HUES6 (cell line): ENCODE measurements at regions not wholly inside any gene's neighbourhood (a gene's known extent, or its start where the extent isn't known, plus 50 kb on each side); places are given as distances from the start of the nearest gene placed in this dataset.

Experiments used
- H3K27ac ChIP-seq: 2 replicates; pipeline ENCODE4 v1.7.0; 2013; ENCODE audit warnings: low read depth, mild to moderate bottlenecking, low read length, inconsistent platforms
- H3K27me3 ChIP-seq: 2 replicates; pipeline ENCODE4 v1.6.1; 2013; ENCODE audit warnings: low read length; ENCODE audit not compliant: control insufficient read depth, insufficient read depth
- H3K36me3 ChIP-seq: 2 replicates; pipeline ENCODE4 v1.6.1; 2013; ENCODE audit warnings: low read length; ENCODE audit not compliant: control insufficient read depth, insufficient read depth
- H3K4me1 ChIP-seq: 2 replicates; pipeline ENCODE4 v1.6.1; 2013; ENCODE audit warnings: low read length; ENCODE audit not compliant: control insufficient read depth, insufficient read depth
- H3K4me3 ChIP-seq: 2 replicates; pipeline ENCODE4 v1.5.1; 2013; ENCODE audit warnings: low read depth, low read length
- H3K9ac ChIP-seq: one replicate; pipeline ENCODE4 v1.6.1; 2013; ENCODE audit warnings: mild to moderate bottlenecking, low read length
- H3K9me3 ChIP-seq: 2 replicates; pipeline ENCODE4 v1.6.1; 2013; ENCODE audit warnings: low read depth, low read length; ENCODE audit not compliant: control insufficient read depth, insufficient read depth

DNA sequence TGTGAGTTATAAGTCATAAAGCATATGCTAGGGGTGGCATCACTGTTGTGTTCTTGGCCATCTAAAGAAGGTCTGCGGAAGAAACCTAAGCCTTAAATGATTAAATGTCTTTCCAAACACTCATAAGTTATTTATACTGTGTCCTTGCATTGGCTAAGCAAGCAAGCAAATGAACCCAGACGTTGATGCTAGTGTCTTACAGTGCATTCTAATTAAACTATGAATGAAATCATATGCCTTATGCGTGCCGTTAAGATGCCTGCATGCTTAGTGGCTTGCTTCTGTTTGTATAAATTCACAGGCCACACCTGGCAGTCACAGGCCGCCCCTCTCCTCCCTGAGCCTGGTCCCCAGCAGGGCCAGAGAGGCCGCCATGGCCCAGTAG lies 49.9 kb downstream of the RIN2 start:
- no peaks in the 10 kb centered on the region for H3K27me3 ChIP-seq
- H3K9ac ChIP-seq = no peak overlapping the region
- no peaks in the 10 kb centered on the region for H3K36me3 ChIP-seq
- no peak overlapping the region for H3K27ac ChIP-seq
- no peaks in the 10 kb centered on the region for H3K9me3 ChIP-seq
- no peak overlapping the region for H3K4me3 ChIP-seq
- H3K4me1 ChIP-seq = no peaks in the 10 kb centered on the region

DNA sequence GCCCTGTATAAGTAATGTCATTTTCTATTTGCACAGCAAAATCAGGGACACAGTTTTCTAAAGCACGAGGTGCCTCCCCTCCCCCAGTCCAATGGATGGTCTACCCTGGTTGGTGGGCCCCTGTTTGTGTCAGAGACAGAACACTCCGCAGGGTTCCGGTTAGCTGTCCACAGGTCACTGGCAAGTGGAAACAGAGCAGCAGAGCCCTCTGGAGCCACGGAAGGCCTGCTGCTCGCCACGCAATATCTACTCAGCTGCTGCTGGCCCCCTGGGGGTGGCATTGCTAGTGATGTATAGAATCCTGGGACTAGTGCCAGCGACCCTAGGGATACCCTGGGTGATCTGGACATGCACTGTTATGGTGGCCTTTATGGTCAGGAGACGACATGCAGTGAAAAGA lies 50.4 kb downstream of the RIN2 start:
- Histone ChIP-seq H3K36me3 (no peaks in the 10 kb centered on the region), H3K9me3 (no peaks in the 10 kb centered on the region), H3K4me1 (no peaks in the 10 kb centered on the region), H3K9ac (no peak overlapping the region), H3K27ac (no peak overlapping the region), H3K27me3 (no peaks in the 10 kb centered on the region), H3K4me3 (no peak overlapping the region)

DNA sequence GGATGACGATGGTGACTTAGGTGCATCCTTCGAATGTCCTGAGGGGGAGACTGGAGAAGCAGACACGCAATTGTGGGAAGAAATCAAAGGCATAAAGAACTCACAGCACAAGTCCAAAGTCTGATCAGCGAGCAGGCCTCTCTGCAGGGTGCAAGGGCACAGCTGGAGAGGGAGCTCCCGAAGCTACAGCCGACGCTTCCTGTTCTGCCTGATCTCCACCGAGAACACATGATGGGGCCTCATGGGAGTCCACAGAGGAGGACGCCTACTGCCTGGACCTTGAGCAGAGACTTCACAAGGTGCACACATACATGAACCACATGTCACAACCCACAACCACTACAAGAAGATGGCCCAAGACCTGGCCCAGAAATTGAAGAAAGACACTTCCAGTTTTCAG lies 51.4 kb downstream of the RIN2 start:
- no peak overlapping the region for H3K4me3 ChIP-seq
- H3K27ac ChIP-seq = no peak overlapping the region
- no peaks in the 10 kb centered on the region for H3K27me3 ChIP-seq
- no peaks in the 10 kb centered on the region for H3K36me3 ChIP-seq
- no peaks in the 10 kb centered on the region for H3K4me1 ChIP-seq
- H3K9ac ChIP-seq = no peak overlapping the region
- no peaks in the 10 kb centered on the region for H3K9me3 ChIP-seq

DNA sequence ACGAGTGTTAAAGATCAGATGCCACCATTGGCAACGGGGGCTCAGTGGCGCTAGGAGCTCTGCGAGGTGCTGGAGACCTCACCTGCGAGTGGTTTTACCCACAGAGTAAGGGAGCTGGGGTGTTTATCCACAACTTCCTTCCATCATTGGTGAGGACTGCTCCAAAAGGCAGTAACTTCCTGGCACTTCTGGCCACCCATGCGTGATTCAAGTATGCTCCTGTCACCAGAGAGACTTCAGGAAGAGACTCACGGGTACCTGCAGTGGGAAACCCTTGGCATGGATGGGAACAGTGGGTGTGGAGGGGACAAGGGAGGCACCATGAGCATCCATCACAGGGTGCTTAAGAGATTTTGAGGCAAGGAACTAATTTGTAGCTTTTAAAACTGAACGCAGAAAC lies 53.2 kb downstream of the RIN2 start:
- Histone ChIP-seq H3K9ac (no peak overlapping the region), H3K27ac (no peak overlapping the region), H3K4me3 (no peak overlapping the region), H3K4me1 (no peaks in the 10 kb centered on the region), H3K27me3 (no peaks in the 10 kb centered on the region), H3K9me3 (no peaks in the 10 kb centered on the region), H3K36me3 (no peaks in the 10 kb centered on the region)

DNA sequence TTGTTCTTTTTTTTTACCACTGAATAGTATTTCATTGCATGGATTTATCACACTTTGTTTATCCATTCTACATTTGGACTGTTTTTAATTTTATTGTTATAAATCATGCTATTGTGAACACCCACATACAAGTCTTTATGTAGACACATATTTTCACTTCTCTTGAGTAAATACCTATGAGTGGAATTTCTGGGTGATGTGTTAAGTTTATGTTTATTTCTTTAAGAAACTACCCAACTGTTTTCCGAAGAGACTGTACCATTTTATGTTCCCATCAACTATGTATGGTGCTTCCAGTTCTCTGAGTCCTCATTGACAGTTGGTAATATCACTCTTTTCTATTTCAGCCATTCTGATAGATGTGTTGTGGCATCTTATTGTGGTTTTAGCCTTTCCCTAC lies 54.0 kb downstream of the RIN2 start:
- Histone ChIP-seq H3K27me3 (no peaks in the 10 kb centered on the region), H3K27ac (no peak overlapping the region), H3K9me3 (no peaks in the 10 kb centered on the region), H3K4me3 (no peak overlapping the region), H3K36me3 (no peaks in the 10 kb centered on the region), H3K4me1 (no peaks in the 10 kb centered on the region), H3K9ac (no peak overlapping the region)

DNA sequence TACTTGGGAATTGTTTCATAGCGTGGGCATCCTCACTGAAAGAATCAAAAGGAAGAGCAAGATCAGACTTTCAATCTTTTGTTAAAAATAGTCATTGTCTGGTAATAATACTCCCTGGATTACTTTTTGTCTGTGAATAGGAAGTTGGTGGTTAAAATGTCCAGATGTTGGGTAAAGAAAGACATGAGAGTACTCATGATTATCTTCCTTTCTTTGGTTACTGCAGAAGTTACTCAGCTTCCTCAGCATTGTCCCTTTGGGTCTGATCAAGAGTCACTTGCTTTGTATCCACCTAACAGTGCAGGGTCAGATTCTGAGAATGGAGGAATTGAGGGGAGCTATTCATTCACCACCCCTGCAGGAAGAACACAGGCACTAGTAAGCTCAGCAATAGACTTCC lies 54.6 kb downstream of the RIN2 start:
- Histone ChIP-seq H3K9ac (no peak overlapping the region), H3K4me1 (no peaks in the 10 kb centered on the region), H3K36me3 (no peaks in the 10 kb centered on the region), H3K9me3 (no peaks in the 10 kb centered on the region), H3K27me3 (no peaks in the 10 kb centered on the region), H3K27ac (no peak overlapping the region), H3K4me3 (no peak overlapping the region)

DNA sequence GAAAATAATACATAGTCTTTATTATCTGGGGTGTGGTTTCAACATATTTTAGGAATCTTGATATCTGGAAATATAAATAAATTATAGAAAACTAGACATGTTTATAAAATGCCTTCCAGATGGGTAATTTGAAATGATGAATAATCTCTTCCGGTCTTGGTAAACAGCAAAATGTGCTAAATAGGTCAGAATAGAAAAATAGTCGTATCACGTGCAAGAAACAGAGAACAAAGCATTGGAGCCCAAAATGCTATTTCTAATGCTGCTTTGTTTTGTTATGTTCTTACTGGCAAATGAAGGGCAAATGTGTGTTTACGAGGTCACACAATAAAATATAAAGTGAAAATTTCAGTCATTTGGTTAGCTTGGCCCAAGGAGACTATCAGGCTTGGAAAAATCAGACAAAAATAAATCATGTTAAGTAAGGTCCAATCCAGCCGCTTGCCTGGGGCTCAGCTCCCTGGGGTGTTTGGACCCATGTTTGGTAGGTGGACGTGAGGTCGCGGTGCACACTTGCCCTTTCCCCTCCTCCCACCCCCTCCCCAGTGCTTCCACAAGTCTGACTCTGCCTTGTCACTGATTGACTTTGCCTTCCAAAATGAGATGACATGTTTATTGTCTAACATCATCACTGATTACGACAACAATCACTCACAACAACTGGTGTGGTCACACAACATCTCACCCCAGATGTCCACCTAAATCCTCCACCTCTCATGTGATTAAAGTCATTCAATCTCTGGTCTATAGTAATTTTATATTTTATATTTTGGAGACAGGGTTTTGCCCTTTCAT lies 56.0 kb downstream of the RIN2 start:
- Histone ChIP-seq H3K4me1 (no peaks in the 10 kb centered on the region), H3K9me3 (no peaks in the 10 kb centered on the region), H3K27me3 (no peaks in the 10 kb centered on the region), H3K9ac (no peak overlapping the region), H3K27ac (no peak overlapping the region), H3K4me3 (no peak overlapping the region), H3K36me3 (no peaks in the 10 kb centered on the region)

DNA sequence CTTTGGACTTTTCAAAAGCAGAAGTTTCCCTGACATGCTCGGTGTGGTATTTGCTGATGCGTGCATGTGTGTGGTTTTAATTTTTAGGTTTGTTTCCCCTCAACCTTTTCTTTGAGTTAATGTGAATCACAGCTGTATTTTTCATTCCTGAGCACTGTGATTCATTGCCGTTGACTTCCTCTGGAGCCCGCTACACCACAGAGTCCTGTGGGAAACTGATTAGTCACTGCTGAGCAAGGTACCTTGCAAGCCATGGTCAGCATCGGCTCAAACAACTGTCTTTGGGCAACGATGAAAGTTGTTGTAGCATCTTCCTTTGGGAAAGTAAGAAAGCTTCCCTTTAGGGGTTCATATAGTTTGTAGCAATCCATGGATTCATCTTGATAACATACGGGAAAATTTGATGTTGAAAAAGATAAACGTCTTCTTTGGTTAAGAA lies 57.5 kb downstream of the RIN2 start:
- H3K9me3 ChIP-seq = no peaks in the 10 kb centered on the region
- no peaks in the 10 kb centered on the region for H3K36me3 ChIP-seq
- H3K9ac ChIP-seq = no peak overlapping the region
- H3K27ac ChIP-seq = no peak overlapping the region
- H3K27me3 ChIP-seq = no peaks in the 10 kb centered on the region
- no peak overlapping the region for H3K4me3 ChIP-seq
- H3K4me1 ChIP-seq = no peaks in the 10 kb centered on the region

DNA sequence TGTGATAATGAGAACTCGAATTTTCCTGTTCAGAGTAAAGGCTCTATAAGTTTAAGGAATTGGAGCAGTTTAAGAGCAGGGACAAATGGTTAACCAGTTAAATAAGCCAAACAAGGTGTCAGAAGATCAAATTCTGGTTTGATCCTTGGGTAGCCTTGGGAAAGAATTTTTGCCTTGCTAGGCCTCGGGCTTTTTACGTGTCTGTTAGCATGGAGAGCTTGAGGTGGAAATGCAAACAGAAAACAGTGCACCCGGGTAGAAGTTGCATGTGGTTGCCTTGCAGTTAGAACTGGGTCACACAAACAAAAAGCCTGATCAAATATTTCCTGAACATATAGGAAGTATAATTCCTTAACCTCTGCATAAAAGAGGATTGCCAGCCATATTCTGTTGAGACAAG lies 58.3 kb downstream of the RIN2 start:
- Histone ChIP-seq H3K27me3 (no peaks in the 10 kb centered on the region), H3K4me3 (no peak overlapping the region), H3K9me3 (no peaks in the 10 kb centered on the region)

DNA sequence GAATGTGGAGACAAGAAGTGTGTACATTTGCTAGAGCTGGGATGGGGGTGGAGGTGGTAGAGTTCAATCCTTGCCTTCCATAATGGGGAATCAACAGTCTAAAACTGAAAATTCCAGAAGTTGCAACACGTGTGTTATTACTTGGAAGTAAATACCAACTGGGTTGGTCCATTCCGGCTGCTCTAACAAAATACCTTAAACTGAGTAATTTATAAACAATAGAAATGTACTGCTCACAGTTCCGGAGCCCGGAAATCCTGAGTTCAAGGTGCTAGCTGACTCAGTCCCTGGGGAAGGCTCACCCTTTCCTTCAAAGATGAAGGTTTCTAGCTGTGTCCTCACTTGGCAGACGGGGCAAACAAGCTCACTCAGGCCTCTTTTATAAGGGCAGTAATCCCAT lies 59.0 kb downstream of the RIN2 start:
- H3K4me3 ChIP-seq = no peak overlapping the region
- no peaks in the 10 kb centered on the region for H3K4me1 ChIP-seq
- H3K36me3 ChIP-seq = no peaks in the 10 kb centered on the region
- no peaks in the 10 kb centered on the region for H3K27me3 ChIP-seq
- no peaks in the 10 kb centered on the region for H3K9me3 ChIP-seq
- no peak overlapping the region for H3K27ac ChIP-seq
- H3K9ac ChIP-seq = no peak overlapping the region

More for the DNA sequence above, 58.3 kb downstream of the RIN2 start:
- Histone ChIP-seq H3K36me3 (no peaks in the 10 kb centered on the region), H3K4me1 (no peaks in the 10 kb centered on the region), H3K27ac (no peak overlapping the region), H3K9ac (no peak overlapping the region)

DNA sequence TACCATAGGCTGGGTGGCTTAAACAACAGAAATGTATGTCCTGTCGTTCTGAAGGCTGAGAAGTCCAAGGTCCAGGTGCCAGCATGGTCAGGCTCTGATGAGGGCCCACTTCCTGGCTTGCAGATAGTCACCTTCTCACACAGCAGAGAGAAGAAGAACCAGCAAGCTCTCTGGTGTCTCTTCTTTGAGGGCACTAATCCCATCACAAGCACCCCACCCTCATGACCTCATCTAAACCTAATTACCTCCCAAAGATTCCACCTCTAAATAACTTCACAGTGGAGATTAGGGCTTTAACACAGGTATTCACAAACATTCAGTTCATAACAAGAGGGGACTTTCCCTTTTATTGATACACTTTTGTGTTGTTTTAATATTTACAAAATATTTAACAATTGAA lies 61.1 kb downstream of the RIN2 start:
- no peak overlapping the region for H3K27ac ChIP-seq
- H3K9me3 ChIP-seq = no peaks in the 10 kb centered on the region
- H3K36me3 ChIP-seq = no peaks in the 10 kb centered on the region
- H3K4me3 ChIP-seq = no peak overlapping the region
- H3K9ac ChIP-seq = no peak overlapping the region
- H3K27me3 ChIP-seq = no peaks in the 10 kb centered on the region
- peaks cover 5% of the 10 kb centered on the region; the same call in 1 of the 2 replicates for H3K4me1 ChIP-seq
